ENCODE measurements at regions not wholly inside any gene's neighbourhood (a gene's known extent, or its start where the extent isn't known, plus 50 kb on each side); places are given as distances from the start of the nearest gene placed in this dataset.
A peak's percentile ranks its signal among the peaks of the same experiment; 100 is the strongest.
"Not testable (repeated sequence)": the region's sequence is repeated elsewhere in the genome, so short reads cannot be mapped to it uniquely, and the experiment has no call there.

DNA sequence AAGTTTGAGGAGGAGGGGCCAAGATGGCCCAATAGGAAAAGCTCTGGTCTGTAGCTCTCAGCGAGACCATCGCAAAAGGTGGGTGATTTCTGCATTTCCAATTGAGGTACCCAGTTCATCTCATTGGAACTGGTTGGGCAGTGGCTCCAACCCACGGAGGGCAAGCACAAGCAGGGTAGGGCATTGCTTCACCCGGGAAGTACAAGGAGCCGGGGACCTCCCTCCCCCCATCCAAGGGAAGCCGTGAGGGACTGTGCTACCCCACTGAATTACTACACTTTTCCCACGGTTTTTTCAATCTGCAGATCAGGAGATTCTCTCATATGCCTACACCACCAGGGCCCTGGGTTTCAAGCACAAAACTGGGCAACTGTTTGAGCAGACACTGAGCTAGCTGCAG, 58.0 kb upstream of the EFCAB3 start:
- Histone ChIP-seq H3K4me3 (no peak overlapping the region), H3K36me3 (replicated peaks) (no peaks in the 10 kb centered on the region), H3K27me3 (ENCODE audit: low read depth) (peaks cover 9% of the 10 kb centered on the region), H3K4me1 (no peaks in the 10 kb centered on the region), H3K9me3 (no peaks in the 10 kb centered on the region)
- in situ Hi-C loops (cut with MboI; ENCODE audit: low sequenced_read_pairs), result no loop called here
- DNase-seq (ENCODE audit: low spot score in 2 of 2), result no peak

GRCh38 chr17:62321451-62321850, 58.9 kb upstream of the EFCAB3 start:
- no peaks in the 10 kb centered on the region for H3K9me3 ChIP-seq
- in situ Hi-C loops (cut with MboI; ENCODE audit: low sequenced_read_pairs), result no loop called here
- peaks cover 9% of the 10 kb centered on the region for H3K27me3 ChIP-seq (ENCODE audit: low read depth)
- H3K36me3 ChIP-seq (replicated peaks), result no peaks in the 10 kb centered on the region
- DNase-seq (ENCODE audit: low spot score in 2 of 2), result no peak
- no peak overlapping the region for H3K4me3 ChIP-seq
- no peaks in the 10 kb centered on the region for H3K4me1 ChIP-seq

DNA sequence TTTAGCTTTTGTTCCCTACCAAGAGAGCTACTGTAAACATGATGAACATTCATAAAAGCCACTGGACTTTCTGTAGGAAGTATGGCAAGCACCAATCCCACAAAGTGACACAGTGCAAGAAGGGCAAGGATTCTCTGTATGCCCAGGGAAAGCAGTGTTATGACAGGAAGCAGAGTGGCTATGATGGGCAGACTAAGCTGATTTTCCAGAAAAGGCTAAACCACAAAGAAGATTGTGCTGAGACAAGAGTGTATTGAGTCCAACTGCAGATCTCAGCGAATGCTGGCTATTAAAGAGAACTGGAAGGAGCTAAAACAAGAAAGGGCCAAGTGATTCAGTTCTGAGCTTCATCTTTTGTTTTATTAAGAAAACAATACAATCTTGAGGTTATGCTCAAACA, 60.5 kb upstream of the EFCAB3 start:
- in situ Hi-C loops (cut with MboI; ENCODE audit: low sequenced_read_pairs), result no loop called here

GRCh38 chr17:62309396-62309795, 71.0 kb upstream of the EFCAB3 start:
- in situ Hi-C loops (cut with MboI; ENCODE audit: low sequenced_read_pairs), result no loop called here
- no peak for DNase-seq (ENCODE audit: low spot score in 2 of 2)

More for the DNA sequence above, 60.5 kb upstream of the EFCAB3 start:
- Histone ChIP-seq H3K9me3 (no peaks in the 10 kb centered on the region), H3K36me3 (replicated peaks) (no peaks in the 10 kb centered on the region), H3K27me3 (ENCODE audit: low read depth) (peaks cover 12% of the 10 kb centered on the region), H3K4me3 (no peak overlapping the region), H3K4me1 (no peaks in the 10 kb centered on the region)
- DNase-seq (ENCODE audit: low spot score in 2 of 2), result no peak

GRCh38 chr17:62307196-62307595, 73.2 kb upstream of the EFCAB3 start:
- Histone ChIP-seq H3K4me1 (no peaks in the 10 kb centered on the region), H3K27me3 (ENCODE audit: low read depth) (peaks cover 9% of the 10 kb centered on the region), H3K36me3 (replicated peaks) (no peaks in the 10 kb centered on the region), H3K4me3 (no peak overlapping the region), H3K9me3 (no peaks in the 10 kb centered on the region)
- DNase-seq (ENCODE audit: low spot score in 2 of 2), result no peak
- in situ Hi-C loops (cut with MboI; ENCODE audit: low sequenced_read_pairs), result no loop called here

More at GRCh38 chr17:62309396-62309795, 71.0 kb upstream of the EFCAB3 start:
- peaks cover 9% of the 10 kb centered on the region for H3K27me3 ChIP-seq (ENCODE audit: low read depth)
- no peak overlapping the region for H3K4me3 ChIP-seq
- H3K9me3 ChIP-seq, result no peaks in the 10 kb centered on the region
- no peaks in the 10 kb centered on the region for H3K4me1 ChIP-seq
- no peaks in the 10 kb centered on the region for H3K36me3 ChIP-seq (replicated peaks)

GRCh38 chr17:62303476-62303875, 76.9 kb upstream of the EFCAB3 start:
- in situ Hi-C loops (cut with MboI; ENCODE audit: low sequenced_read_pairs), result no loop called here
- H3K4me1 ChIP-seq, result no peaks in the 10 kb centered on the region
- peaks cover 5% of the 10 kb centered on the region for H3K27me3 ChIP-seq (ENCODE audit: low read depth)
- DNase-seq (ENCODE audit: low spot score in 2 of 2), result no peak
- H3K36me3 ChIP-seq (replicated peaks), result no peaks in the 10 kb centered on the region
- no peak overlapping the region for H3K4me3 ChIP-seq
- H3K9me3 ChIP-seq, result no peaks in the 10 kb centered on the region

DNA sequence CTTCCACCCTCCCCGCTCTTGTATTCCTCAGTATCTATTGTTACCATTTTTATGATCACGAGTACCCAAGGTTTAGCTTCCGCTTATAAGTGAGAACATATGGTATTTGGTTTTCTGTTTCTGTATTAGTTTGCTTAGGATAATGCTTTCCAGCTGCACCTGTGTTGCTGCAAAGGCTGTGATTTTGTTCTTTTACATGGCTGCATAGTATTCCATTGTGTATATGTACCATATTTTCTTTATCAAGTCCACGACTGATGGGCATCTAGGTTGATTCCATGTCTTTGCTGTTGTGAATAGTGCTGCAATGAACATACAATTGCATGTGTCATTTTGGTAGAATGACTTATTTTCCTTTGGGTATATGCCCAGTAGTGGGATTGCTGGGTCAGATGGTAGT, 79.7 kb upstream of the EFCAB3 start:
- no peaks in the 10 kb centered on the region for H3K36me3 ChIP-seq (replicated peaks)
- DNase-seq (ENCODE audit: low spot score in 2 of 2), result no peak
- no peaks in the 10 kb centered on the region for H3K9me3 ChIP-seq
- no peaks in the 10 kb centered on the region for H3K4me1 ChIP-seq
- H3K4me3 ChIP-seq, result no peak overlapping the region
- H3K27me3 ChIP-seq (ENCODE audit: low read depth), result no peaks in the 10 kb centered on the region; the same call in 1 of the 2 replicates
- in situ Hi-C loops (cut with MboI; ENCODE audit: low sequenced_read_pairs), result no loop called here

GRCh38 chr17:62275290-62275689, 105.1 kb upstream of the EFCAB3 start:
- H3K4me1 ChIP-seq; H3K36me3 ChIP-seq (replicated peaks); H3K9me3 ChIP-seq; H3K27me3 ChIP-seq (ENCODE audit: low read depth); DNase-seq (ENCODE audit: low spot score in 2 of 2); in situ Hi-C loops (cut with MboI; ENCODE audit: low sequenced_read_pairs); H3K4me3 ChIP-seq: not testable (repeated sequence)

GRCh38 chr17:62268361-62268760, 112.0 kb upstream of the EFCAB3 start:
- in situ Hi-C loops (cut with MboI; ENCODE audit: low sequenced_read_pairs); H3K9me3 ChIP-seq; H3K4me3 ChIP-seq; H3K4me1 ChIP-seq; H3K27me3 ChIP-seq (ENCODE audit: low read depth); DNase-seq (ENCODE audit: low spot score in 2 of 2); H3K36me3 ChIP-seq (replicated peaks): not testable (repeated sequence)

- DNase-seq (ENCODE audit: low spot score in 2 of 2); H3K36me3 ChIP-seq (replicated peaks); H3K4me3 ChIP-seq; H3K27me3 ChIP-seq (ENCODE audit: low read depth); in situ Hi-C loops (cut with MboI; ENCODE audit: low sequenced_read_pairs); H3K9me3 ChIP-seq; H3K4me1 ChIP-seq: not testable (repeated sequence)
Measured at GRCh38 chr17:62264974-62265373, 115.4 kb upstream of the EFCAB3 start.

DNA sequence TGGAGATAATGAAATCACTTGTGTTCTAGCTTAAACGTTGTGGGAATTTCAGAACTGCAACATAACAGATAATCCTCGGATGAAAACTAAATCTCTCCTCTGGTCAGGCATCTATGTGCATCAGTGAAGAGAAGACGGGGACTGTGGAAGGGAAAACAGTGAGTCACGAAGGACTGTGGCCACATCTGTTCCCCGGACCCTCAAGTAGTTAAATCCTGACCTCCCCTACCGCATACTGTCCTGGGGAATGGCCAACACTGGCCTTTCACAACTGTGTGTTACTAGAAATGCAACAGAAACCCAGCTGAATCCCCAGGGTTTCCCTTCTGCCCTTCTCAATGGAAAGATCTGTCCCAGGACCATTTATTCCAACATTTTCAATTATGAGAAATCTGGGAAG, 124.6 kb upstream of the EFCAB3 start:
- in situ Hi-C loops (cut with MboI; ENCODE audit: low sequenced_read_pairs); H3K4me3 ChIP-seq: not testable (repeated sequence)

DNA sequence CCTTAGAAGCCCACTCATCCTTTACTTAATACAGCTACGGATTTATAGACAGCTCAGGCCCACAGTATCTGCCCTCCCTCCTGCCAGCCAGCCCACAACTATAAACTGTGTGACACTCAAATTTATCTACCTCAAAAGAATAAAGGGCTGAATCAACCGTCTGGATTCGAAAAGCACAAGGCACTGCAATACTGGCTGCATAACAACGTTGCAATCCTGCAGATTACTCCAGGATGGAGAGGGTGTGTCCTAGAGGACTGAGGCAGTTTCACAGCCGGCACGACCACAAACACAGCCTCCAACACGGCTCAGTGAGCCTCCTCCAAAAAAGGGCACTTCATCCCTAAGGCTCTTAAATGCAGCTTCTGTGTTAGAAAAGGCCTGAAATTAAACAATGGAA, 138.3 kb upstream of the EFCAB3 start:
- H3K36me3 ChIP-seq (replicated peaks); in situ Hi-C loops (cut with MboI; ENCODE audit: low sequenced_read_pairs); H3K27me3 ChIP-seq (ENCODE audit: low read depth); H3K4me1 ChIP-seq; H3K9me3 ChIP-seq; H3K4me3 ChIP-seq: not testable (repeated sequence)
- peak; percentile 52 to 61 for DNase-seq (ENCODE audit: low spot score in 2 of 2)

More for the DNA sequence above, 124.6 kb upstream of the EFCAB3 start:
- H3K27me3 ChIP-seq (ENCODE audit: low read depth); H3K9me3 ChIP-seq; DNase-seq (ENCODE audit: low spot score in 2 of 2); H3K36me3 ChIP-seq (replicated peaks); H3K4me1 ChIP-seq: not testable (repeated sequence)

DNA sequence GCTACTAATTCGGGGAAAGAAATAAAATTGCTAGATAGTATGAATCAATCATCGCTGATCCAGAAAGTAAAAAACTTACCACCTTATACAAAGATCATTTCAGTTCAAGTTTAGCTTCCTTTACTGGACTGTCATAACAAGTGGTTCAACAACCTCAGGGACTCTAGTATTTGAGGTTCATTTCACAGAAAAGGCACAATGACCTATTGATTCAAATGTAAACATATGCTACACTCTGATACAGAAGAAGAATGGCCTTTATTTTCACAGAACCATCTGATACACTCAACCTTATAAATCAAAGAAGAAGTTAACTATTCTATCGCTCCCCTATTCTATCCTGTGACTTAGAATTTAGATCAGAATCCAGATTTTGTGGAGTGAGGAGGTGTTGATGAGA, 140.8 kb upstream of the EFCAB3 start:
- H3K27me3 ChIP-seq (ENCODE audit: low read depth); H3K9me3 ChIP-seq; H3K4me1 ChIP-seq; H3K36me3 ChIP-seq (replicated peaks); H3K4me3 ChIP-seq; in situ Hi-C loops (cut with MboI; ENCODE audit: low sequenced_read_pairs): not testable (repeated sequence)
- peak in 1 of 2 experiments; percentile 13 for DNase-seq (ENCODE audit: low spot score in 2 of 2)

DNA sequence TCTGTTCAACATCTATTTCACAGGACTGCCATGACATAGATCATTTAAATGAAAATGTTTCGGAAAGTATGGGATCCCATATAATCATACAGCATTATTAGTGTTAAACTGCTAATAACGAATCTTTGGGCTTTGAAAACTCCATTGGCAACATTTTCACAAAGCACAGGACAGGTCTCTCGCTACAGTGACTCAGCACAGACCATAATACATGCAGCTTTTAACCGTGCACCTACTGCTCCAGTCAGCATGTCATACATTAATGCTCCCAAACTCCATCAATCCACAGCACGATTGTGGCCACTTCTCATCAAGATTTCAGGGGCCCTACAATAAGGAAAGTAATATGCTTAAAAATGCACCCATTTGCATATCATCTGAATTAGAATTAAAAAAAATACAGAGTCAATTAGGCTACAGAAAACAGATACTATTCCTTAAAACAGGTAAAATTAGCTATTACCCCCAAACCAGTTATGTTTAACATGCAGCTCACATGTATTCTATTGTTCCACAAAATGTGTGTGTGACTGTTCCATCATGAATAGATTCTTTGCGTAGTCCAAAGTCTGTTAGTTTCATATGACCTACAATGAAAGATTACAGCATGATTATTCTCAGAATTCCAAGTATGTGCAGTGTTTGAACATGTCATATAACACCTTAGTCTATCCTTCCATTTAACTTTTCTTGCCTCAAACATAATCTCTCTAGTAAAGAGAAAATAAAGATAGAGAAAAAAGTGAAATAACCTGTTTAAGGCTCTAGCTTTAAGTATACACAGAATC, 141.6 kb upstream of the EFCAB3 start:
- in situ Hi-C loops (cut with MboI; ENCODE audit: low sequenced_read_pairs); DNase-seq (ENCODE audit: low spot score in 2 of 2): not testable (repeated sequence)

More for the DNA sequence above, 141.6 kb upstream of the EFCAB3 start:
- not testable (repeated sequence) for H3K4me1 ChIP-seq; H3K4me3 ChIP-seq; H3K27me3 ChIP-seq (ENCODE audit: low read depth); H3K9me3 ChIP-seq; H3K36me3 ChIP-seq (replicated peaks)

Data from HAP-1 (cell line).